HFF-Myc (cell line): ENCODE measurements at regions not wholly inside any gene's neighbourhood (a gene's known extent, or its start where the extent isn't known, plus 50 kb on each side); places are given as distances from the start of the nearest gene placed in this dataset.

ENCODE experiments used
- DNase-seq: peaks from one replicate; pipeline ENCODE4 v3.0.0-alpha.2; 2011; ENCODE audit warnings: low read depth; ENCODE audit errors: extremely low read depth
- H3K4me3 ChIP-seq: replicated peaks from 2 replicates; pipeline ENCODE4 v1.5.1; 2011; ENCODE audit warnings: low read depth, mild to moderate bottlenecking, control low read depth, low read length
- TF ChIP-seq, protein P1 (sequence below): IDR thresholded peaks from 2 replicates; pipeline ENCODE4 v1.5.1; 2012; ENCODE audit warnings: mild to moderate bottlenecking, low read depth, low read length, control low read depth; ENCODE audit errors: missing control alignments

DNA sequence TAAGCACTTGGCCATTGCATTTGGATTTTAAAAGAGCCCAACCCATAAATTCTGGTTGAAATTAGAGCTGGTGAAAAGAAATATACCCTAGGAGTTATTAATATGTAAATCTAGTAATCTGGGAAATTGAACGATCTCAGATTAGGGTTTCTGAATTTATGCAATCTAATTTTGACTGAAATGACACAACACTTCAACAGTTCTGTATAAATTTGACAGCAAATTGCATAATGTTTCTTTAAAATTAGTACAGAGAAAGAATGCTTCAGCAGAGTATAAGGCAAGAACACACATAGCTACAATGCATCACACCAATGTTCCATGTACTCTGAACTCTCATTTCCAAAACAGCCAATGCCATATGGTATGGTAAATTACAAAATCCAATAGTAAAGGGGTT, 201.5 kb upstream of the ITGA4 start:
- H3K4me3 ChIP-seq = no peak overlapping the region
- TF ChIP-seq, protein P1, sequence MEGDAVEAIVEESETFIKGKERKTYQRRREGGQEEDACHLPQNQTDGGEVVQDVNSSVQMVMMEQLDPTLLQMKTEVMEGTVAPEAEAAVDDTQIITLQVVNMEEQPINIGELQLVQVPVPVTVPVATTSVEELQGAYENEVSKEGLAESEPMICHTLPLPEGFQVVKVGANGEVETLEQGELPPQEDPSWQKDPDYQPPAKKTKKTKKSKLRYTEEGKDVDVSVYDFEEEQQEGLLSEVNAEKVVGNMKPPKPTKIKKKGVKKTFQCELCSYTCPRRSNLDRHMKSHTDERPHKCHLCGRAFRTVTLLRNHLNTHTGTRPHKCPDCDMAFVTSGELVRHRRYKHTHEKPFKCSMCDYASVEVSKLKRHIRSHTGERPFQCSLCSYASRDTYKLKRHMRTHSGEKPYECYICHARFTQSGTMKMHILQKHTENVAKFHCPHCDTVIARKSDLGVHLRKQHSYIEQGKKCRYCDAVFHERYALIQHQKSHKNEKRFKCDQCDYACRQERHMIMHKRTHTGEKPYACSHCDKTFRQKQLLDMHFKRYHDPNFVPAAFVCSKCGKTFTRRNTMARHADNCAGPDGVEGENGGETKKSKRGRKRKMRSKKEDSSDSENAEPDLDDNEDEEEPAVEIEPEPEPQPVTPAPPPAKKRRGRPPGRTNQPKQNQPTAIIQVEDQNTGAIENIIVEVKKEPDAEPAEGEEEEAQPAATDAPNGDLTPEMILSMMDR = no peak
- DNase-seq = no peak

DNA sequence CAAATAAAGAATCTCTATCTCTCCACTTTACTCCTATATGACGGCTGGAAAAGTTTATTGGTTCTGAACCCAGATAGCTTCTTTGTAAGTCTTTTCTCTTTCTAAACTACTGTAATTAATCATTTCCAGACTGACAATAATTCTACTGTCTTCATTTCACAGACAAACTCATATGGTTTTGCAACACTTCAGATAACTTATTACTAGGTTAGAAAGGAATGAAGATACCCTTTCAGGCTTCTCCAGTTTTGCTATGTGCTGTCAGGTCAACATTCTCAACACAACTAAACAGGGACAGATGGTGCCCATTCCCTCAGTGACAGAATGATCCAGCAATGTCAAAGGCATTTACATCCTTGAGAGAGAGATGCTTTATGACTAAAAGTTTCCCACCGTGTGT, 198.5 kb upstream of the ITGA4 start:
- DNase-seq = peak; percentile 72
- no peak overlapping the region for H3K4me3 ChIP-seq
- TF ChIP-seq, protein P1 = no peak

DNA sequence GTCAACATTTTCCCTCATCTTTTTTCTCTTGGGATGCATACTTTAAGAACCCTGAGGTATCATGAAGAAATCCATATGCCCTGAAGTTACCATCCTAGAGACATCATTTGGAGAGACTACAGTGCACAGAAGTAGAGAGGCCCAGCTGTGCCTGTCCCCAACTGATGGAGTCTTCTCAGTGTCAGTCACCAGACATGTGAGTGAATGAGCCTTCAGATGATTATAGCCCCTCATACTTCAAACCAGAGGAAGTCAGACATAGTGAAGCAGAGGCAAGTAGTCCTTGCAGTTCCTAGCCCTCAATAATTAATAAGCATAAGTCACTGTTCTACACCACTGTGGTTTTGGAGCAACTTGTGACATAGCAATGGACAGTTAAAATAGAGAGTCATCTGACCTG, 194.4 kb upstream of the ITGA4 start:
- TF ChIP-seq, protein P1 = no peak
- H3K4me3 ChIP-seq = no peak overlapping the region
- no peak for DNase-seq

DNA sequence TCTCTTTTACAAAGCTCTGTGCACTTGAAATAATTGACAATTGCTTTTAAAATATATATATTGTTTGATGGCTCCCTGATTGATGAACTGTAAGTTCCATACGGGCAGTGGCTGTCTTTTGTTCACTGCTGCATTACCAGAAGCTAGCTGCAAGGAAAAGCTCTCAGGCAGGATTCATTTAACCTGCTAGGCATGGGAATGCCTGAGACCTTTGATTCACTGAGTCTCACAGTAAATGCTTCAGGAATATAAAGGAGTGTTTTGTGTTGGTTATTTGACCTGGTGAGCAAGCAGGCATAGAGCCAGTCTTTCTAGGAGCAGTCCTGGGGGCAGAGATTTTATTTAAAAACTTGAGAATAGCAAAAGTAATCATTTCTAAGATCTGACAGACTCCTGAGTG, 193.2 kb upstream of the ITGA4 start:
- no peak for DNase-seq
- no peak overlapping the region for H3K4me3 ChIP-seq

DNA sequence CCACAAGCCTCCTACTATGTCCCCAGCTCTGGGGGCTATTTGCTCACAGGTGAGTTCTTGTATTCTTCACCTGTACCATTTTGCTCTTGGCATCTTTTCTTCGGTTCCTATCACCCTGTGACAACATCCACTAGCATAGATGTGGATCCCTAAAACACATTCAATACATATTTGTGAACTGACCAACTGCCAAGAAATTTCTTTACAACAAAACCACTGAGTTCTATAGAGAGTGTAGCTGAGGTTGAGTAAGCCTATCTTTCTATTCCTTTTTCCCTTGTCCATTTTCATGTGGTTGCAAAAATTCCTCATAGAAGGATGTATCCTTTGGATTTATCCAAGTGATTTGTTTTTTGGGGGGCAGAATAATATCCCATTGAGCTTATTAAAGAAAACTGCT, 192.7 kb upstream of the ITGA4 start:
- no peak for DNase-seq
- TF ChIP-seq, protein P1 = no peak
- H3K4me3 ChIP-seq = no peak overlapping the region

More for the DNA sequence above, 193.2 kb upstream of the ITGA4 start:
- TF ChIP-seq, protein P1 = no peak

DNA sequence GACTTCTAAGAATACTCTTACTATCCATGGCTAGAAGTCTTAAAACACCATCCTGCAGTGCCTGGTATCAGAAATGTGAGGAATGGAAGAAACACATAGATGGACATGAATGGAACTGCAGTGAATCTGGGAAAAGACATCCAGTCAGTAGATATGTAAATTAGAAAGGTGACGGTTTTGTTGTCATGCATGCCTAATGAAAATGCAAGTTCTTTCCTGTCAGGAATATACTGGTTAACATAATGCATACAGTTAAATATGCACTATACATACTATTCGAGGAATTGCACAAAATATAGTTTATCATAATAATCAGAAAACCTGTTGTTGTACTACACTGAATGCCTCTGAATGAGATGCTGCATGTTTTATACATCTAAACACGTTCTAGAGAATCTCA, 190.6 kb upstream of the ITGA4 start:
- H3K4me3 ChIP-seq = no peak overlapping the region
- TF ChIP-seq, protein P1 = no peak
- no peak for DNase-seq

DNA sequence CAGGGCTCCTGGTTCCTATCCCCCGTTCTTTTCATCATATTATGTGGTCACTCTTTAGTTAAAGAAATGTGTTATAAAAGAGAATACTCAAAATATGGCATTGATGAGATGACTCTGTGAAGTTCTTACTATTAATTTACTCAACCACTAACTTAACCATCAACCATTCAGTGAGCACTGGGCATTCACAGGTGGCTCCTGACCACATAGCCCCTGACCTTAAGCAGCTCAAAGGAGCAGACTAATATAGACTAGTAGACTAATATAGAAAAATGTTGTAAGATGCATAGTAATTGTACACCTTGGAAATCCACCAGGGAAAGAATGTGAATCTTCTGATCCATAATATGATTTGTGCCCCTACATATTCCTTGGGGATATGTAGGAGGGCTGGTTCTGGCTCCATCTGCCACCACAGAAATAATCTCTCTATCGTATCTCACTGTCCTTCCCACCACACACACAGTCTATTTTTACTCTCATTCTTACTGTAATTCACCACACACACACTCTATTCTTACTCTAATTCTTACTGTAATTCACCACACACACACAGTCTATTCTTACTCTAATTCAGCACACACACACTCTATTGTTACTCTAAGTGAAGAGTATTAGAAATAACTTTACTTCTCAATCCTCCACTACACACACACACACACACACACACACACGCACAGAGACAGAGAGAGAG, 188.9 kb upstream of the ITGA4 start:
- TF ChIP-seq, protein P1 = no peak
- H3K4me3 ChIP-seq = no peak overlapping the region
- DNase-seq = no peak
